ENCODE measurements at regions not wholly inside any gene's neighbourhood (a gene's known extent, or its start where the extent isn't known, plus 50 kb on each side); places are given as distances from the start of the nearest gene placed in this dataset.

DNA sequence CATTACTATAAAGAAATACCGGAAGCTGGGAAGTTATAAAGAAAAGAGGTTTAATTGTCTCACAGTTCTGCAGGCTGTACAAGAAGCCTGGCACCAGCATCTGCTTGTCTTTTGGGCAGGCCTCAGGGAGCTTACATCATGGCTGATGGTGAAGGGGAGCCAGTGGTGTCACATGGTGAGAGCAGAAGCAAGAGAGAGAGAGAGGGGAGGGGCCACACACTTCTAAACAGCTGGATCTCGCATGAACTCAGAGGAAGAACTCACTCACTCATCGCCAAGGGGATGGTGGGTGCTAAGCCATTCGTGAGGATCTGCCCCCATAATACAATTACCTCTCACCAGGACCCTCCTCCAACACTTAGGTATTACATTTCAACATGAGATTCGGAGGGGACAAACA lies 51.8 kb upstream of the ANKRD34C start:
- ChIA-PET POLR2A (no interaction called here), CTCF (no interaction called here)

DNA sequence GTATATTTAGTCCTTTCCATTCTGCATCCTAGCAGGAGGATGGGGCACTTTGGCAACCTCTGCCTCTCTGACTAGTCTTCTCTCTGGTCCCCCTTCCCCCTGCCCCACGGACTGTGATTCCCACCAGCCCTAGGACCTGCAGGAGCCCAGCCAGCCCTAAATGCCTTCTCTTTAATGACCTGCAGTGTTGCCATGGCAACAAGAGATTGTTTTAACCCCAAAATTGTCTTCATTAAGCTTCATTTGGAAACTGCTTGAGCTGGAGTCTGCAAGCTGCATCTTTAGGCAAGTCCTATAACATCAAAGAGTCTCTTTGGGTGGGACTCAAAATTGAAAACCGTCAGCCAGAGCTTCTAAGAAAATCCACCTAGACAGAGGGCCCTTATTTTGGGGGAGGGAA lies 59.7 kb upstream of the ANKRD34C start:
- POLR2A ChIA-PET, result no interaction called here
- CTCF ChIA-PET, result no interaction called here

DNA sequence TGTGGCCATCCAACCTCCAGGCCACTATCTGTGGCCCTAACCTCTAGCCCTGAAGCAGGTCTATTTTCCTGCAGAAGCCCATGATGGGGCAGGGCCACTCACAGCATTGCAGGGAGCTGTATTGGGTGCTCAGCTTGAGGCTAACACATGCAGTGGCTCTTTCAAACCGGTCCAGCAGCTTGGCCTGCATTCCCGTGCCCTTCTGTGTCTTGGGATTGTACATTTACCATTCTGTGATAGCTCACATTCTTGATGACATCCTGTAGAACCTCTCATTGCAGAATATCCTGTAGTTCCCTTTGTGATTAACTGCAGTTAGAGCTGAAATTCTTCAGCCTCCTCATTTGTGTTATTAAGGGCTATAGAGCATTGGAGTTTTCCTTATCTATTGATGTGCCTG lies 60.8 kb upstream of the ANKRD34C start:
- POLR2A ChIA-PET, result no interaction called here
- CTCF ChIA-PET, result no interaction called here

DNA sequence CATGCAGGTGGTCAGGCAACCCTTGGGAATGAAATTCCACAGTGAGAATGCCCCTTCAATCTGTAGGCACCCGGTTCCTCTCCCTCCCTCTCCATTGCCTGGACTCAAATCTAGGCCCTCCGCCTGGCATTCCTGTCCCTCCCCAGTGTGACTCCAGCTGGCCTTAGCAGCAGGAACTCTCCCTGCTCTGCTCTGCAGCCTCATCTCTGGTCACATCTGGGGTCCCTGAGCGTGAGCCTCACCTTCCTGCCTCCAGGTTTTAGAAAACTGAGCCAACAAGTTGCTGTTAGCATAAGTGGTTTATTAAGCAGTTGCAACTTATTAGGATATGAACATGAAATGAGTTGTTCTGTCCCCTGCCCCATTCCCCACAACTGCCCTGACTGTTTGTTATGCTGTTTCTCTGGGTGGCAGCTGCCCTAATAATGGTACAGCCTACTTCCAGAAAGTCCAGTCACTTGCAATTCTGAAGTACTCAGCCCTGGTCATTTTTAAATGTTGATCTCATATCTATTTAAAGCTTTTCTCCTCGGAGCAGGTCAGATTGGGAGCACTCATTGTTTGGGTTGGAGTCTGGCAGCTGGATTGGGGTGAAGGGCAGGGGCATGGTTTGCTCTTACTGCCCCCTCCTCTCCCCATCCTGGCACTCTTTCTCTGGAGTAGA lies 63.0 kb upstream of the ANKRD34C start:
- ChIA-PET CTCF (no interaction called here), POLR2A (no interaction called here)

DNA sequence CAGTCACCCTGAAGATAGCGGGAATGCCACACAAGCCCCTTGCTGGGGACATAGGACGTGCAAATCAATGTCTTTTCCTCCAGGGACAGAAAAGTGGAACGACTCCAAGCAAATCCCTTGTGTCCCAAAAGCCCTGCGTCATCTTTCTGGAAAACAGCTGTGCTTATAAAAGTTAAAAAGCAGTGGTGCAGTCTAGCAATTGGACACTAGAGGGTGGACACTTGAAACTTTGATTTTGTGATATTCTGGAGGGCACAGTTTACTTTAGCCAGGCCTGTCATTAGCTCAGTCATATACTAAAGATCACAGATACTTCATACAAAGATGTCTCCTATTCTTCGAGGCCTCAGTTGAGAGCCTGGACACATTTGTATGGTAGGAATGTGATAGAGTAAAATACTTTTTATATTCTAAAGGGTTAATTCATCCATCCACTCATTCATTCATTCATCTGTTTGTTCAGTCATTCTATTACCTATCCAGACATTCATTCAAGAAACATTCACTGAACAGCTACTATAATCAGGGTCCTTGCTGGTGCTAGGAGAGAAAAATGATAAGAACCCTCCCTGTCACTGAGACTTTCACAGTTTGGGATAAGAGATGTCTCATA lies 63.8 kb upstream of the ANKRD34C start:
- ChIA-PET POLR2A (no interaction called here), CTCF (no interaction called here)

DNA sequence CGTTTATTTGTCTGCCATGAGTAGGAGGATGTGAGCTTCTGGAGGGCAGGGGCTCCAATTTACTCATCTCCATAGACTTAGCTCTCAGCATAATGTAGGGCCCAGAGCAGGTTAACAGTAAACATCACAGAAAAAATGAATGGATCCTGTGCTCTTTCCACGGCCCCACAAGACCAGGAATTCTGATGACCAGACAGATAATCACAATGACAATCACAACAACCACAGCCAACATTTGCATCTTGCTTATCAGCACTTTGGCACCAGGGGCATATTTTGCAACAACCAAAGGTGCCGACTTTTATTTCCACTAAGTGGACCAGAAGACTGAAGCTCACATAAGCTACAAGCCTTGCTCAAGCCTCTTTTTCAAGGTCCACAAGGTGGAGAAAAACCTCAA lies 68.9 kb upstream of the ANKRD34C start:
- ChIA-PET POLR2A (no interaction called here), CTCF (no interaction called here)

- POLR2A ChIA-PET, result no interaction called here
- CTCF ChIA-PET, result no interaction called here
Observed at GRCh38 chr15:79212589-79213157, 69.8 kb upstream of the ANKRD34C start.

- ChIA-PET CTCF (interaction anchor here (0.6 kb wide), 1 partner anchor 270 kb away, joined by 3 read pairs; no protein-coding TSS in a partner anchor), POLR2A (no interaction called here)
Observed at GRCh38 chr15:79211481-79211880, 71.0 kb upstream of the ANKRD34C start.

DNA sequence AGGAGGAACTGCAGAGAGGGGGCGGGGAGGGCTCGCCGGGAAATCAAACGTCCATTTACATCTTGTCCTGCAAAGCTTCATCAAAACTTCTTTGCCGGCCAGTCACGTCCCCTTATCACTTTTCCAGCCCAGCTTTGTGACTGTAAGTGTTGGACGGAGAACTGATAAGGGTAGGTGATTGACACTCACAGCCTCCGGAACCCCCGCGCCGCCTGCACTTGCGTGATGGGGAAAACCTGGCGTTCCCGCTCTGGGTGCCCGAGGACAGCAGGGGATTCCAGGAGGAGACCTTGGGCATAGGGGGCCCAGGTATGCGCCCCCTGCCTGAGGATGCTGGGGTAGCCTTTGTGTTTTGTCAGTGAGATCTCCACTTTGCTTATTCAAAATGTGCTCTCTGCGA lies 72.8 kb upstream of the ANKRD34C start:
- POLR2A ChIA-PET, result no interaction called here
- CTCF ChIA-PET, result no interaction called here

GRCh38 chr15:79209116-79209515 lies 73.4 kb upstream of the ANKRD34C start:
- POLR2A ChIA-PET, result no interaction called here
- CTCF ChIA-PET, result no interaction called here

DNA sequence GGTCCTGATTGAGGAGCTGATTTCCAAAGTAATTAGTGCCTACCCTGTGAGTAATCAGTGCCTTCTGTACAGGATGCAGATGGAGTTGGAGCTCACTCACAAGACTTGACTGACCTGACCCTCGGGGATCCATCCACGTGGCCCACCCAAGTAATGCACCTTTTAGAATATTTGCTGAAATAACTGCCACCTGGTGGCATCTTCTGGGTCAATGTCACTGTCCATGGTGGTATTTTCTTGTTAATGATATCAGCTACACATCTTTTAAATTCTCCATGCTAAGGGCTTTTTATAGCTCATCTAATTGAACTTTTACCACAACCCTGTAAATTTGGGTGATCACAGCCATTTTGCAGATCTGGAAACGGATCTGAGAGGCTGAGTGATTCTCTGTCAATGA lies 74.3 kb upstream of the ANKRD34C start:
- POLR2A ChIA-PET, result no interaction called here
- CTCF ChIA-PET, result no interaction called here

GRCh38 chr15:79206940-79207339 lies 75.6 kb upstream of the ANKRD34C start:
- CTCF ChIA-PET, result no interaction called here
- POLR2A ChIA-PET, result no interaction called here

GRCh38 chr15:79204886-79205675 lies 77.4 kb upstream of the ANKRD34C start:
- CTCF ChIA-PET, result interaction anchor here (1.2 kb wide), 1 partner anchor 17 kb away, joined by 3 read pairs; no protein-coding TSS in a partner anchor
- POLR2A ChIA-PET, result no interaction called here

- POLR2A ChIA-PET, result no interaction called here
- CTCF ChIA-PET, result interaction anchor here (0.9 kb wide), 1 partner anchor 14 kb away, joined by 5 read pairs; no protein-coding TSS in a partner anchor
Observed at GRCh38 chr15:79198461-79198860, 84.1 kb upstream of the ANKRD34C start.

- ChIA-PET POLR2A (no interaction called here), CTCF (no interaction called here)
Observed at GRCh38 chr15:79197285-79197684, 85.2 kb upstream of the ANKRD34C start.

DNA sequence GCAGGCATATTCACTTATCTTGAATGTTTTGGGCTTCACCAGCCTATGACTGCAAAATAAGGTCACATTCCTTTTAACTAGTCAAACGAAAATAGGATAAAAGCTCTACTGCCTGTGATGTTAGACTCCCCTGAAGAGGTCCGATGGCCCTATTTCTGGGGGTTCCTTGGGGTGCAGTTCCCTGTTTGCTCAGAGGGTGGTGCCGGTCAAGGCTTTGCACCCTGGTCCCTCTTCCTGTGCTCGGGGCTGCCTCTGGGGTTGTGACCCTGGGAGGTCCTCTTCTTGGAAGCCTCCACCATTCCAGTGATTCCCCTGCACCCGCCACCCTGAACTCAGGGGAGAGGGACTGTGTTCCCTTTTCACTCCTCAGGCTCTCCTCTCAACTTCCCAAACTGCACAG lies 86.7 kb upstream of the ANKRD34C start:
- POLR2A ChIA-PET, result no interaction called here
- CTCF ChIA-PET, result no interaction called here

GRCh38 chr15:79195239-79195638 lies 87.3 kb upstream of the ANKRD34C start:
- ChIA-PET CTCF (no interaction called here), POLR2A (no interaction called here)

GRCh38 chr15:79194386-79194785 lies 88.1 kb upstream of the ANKRD34C start:
- ChIA-PET CTCF (no interaction called here), POLR2A (no interaction called here)

- ChIA-PET POLR2A (no interaction called here), CTCF (no interaction called here)
Observed at GRCh38 chr15:79193549-79193948, 89.0 kb upstream of the ANKRD34C start.

DNA sequence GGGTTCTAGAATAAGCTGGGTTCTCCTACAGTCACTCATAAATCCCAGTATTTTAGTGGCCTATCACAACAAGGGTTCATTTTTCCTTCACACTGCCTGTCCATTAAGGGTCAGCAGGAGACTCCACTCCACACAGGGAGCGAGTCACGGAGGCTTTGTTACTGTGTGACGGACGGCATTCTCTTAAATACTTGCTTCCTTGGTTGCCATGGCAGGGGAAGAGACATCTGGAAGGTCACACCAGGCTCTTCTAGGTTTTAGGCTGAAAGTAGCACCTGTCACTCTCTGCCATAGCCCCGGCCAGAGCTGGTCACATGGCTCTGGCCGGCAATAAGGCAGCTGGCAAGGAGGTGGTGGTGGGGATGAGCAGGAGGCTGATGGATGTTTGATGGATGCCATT lies 89.4 kb upstream of the ANKRD34C start:
- ChIA-PET CTCF (no interaction called here), POLR2A (no interaction called here)

DNA sequence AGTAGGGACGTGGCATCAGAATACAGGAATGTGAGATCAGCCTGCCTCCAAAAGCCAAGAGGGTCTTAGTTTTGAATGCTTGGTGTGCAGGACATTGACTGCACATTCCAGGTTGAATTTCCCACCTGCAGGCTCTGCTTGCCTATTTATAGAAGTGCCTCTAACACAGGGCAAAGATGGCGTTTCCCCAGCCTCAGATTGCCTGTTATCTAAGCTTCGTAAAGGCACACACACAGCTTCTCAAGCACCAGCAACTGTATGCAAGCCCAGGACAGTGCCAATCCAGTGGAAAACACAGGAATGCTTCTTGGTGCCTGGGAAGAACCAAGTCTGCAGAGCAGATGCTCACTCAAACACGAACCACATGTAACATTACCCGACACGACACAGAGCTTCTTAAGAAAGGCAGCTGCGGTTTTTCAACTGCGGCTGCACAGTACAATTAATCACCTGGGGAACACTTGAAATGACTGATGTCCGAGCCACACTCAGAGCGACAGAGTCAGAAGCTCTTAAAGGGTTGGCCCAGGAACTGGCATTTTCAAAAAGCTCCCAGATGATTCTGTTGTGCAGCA lies 90.0 kb upstream of the ANKRD34C start:
- CTCF ChIA-PET, result interaction anchor here (1.1 kb wide), 1 partner anchor 9 kb away, joined by 3 read pairs; no protein-coding TSS in a partner anchor
- POLR2A ChIA-PET, result no interaction called here
